Inflammatory macrophage (primary cell): ENCODE measurements at regions not wholly inside any gene's neighbourhood (a gene's known extent, or its start where the extent isn't known, plus 50 kb on each side); places are given as distances from the start of the nearest gene placed in this dataset.
A peak's percentile ranks its signal among the peaks of the same experiment; 100 is the strongest.
"Not testable (repeated sequence)": the region's sequence is repeated elsewhere in the genome, so short reads cannot be mapped to it uniquely, and the experiment has no call there.

Experiments used
- DNase-seq, 2 donors: peaks; one replicate each; pipeline ENCODE4 v3.0.0-alpha.2; 2020 to 2022

GRCh38 chr1:213738658-213739057 is 249.1 kb upstream of the PROX1 start:
- no peak for DNase-seq

DNA sequence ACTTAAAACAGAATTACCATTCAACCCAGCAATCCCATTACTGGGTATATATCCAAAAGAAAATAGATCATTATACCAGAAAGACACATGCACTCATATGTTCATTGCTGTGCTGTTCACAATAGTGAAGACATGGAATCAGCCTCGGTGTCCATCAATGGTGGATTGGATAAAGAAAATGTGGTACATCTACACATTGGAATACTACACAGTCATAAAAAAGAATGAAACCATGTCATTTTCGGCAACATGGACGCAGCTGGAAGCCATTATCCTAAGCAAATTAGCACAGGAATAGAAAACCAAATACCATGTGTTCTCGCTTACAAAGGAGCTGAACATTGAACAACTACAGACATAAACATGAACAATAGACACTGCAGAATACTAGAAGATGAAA is 244.8 kb upstream of the PROX1 start:
- DNase-seq, result no peak

- DNase-seq, result no peak
Measured at GRCh38 chr1:213744780-213745179, 243.0 kb upstream of the PROX1 start.

GRCh38 chr1:213745451-213745850 is 242.3 kb upstream of the PROX1 start:
- no peak for DNase-seq

GRCh38 chr1:213749558-213749957 is 238.2 kb upstream of the PROX1 start:
- no peak for DNase-seq

GRCh38 chr1:213750231-213751063 is 237.3 kb upstream of the PROX1 start:
- DNase-seq, result no peak

GRCh38 chr1:213751064-213751397 is 236.7 kb upstream of the PROX1 start:
- no peak for DNase-seq

- no peak for DNase-seq
Measured at GRCh38 chr1:213759359-213760181, 228.2 kb upstream of the PROX1 start.

DNA sequence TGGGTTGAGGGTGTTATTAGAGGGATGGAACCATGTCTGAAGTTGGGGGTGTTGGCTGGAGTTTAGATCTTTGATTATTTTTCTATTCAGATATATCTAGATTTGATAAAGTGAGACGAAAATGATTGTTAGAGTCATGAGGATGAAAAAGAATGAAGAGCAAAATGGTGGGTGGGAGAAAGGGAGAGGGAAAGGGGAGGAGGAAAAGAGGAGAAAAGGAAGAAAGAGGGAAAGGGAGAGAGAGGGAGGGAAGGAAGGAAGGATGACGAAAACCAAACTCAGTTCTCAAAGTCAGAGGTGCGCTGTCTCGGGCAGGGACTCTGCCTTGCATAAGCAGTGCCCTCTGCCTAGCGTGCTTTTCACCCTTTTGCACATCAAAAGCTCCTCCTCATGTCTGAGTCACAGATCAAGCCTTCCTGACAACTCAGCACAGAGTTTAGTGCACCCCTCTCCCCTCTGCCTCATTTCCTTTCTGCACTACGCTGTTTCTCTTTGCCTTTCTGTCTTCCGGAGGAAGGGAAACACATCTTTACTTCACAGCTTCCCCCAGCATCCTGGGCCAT is 225.8 kb upstream of the PROX1 start:
- DNase-seq, result no peak

DNA sequence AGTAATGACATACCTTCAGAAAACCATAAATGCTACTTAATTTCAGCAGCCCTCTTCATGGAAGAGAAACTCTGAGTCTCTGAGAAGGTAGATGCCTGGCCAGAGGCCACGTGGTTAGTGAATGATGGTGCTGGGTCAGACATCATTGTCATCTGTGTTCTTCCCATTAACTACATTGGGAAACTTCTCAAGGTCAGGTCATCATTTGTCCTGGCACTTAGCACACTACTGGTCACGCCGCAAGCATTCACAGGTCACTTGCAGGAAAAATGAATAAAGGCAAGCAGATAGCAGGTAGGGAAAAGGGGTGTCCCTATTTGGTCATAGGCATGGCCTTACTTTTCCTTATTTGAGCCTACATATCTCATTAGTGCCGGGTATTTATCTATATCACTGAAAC is 220.1 kb upstream of the PROX1 start:
- no peak for DNase-seq

DNA sequence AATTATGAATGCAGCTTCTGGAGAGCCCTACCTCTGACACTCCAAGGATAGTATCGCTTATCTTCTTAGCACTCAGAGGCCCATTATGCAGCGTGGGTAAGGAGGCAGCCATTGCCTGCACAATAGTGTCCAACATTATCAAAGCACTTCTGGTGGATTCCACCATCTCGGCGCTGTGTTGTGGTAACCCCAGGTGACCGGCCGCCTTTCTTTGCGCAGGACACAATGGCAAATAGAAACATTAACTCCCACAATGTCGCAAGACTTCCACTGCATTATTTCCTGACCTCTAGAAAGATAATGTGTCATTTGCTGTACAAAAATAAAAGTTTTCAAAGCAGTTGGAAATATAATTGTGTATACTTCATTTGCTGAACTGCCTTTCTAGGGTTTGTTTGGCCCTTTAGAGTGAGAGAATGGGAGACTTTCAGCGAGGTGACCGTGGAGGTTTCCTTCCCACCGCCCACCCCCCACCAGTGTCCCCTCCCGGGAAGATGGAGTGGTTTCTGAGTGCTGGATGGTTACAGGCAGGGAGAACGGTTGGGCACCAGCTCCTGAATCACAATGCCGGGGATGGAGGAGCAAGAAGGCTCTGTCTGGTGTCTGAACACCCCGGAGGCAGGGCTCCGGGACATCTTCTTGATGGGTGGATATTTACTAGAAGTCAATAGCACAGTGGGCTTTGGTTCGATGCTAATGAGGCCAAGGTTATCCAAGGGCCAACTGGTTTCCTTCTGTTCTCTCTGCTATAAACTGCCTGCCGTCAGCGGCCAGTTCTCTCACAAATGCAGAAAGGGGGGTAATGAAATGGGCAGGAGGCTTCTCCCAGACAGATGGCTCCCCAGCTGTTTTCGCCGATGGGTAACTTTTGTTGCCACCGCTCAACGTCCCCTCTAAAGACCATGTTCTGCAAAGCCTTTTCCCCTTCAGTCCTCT is 215.4 kb upstream of the PROX1 start:
- no peak for DNase-seq

- no peak for DNase-seq
Measured at GRCh38 chr1:213773975-213774374, 213.8 kb upstream of the PROX1 start.

- no peak for DNase-seq
Measured at GRCh38 chr1:213776969-213777368, 210.8 kb upstream of the PROX1 start.

GRCh38 chr1:213779228-213779627 is 208.5 kb upstream of the PROX1 start:
- no peak for DNase-seq

- no peak for DNase-seq
Measured at GRCh38 chr1:213782941-213783672, 204.7 kb upstream of the PROX1 start.

DNA sequence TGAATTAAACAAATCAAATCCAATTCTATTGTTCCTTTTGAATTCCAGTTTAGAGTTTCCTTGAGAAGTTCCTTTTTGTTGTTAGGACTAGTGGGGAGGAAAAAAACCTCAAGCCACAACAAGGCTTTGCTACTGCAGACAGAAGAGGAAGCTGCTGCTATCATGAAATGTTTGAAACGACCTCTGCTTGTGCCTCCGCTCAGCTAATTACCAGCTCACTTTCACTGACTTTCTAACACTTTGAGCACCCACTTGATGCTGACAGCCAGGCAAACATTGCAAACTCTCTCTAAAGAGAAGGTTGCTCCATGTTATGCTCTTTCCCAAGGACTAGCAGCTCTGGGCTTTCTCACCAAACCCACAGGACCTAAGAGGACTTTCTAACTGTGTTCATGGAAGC is 203.9 kb upstream of the PROX1 start:
- peak in 1 of 2 donors; percentile 3 for DNase-seq

GRCh38 chr1:213786683-213787082 is 201.1 kb upstream of the PROX1 start:
- no peak for DNase-seq

DNA sequence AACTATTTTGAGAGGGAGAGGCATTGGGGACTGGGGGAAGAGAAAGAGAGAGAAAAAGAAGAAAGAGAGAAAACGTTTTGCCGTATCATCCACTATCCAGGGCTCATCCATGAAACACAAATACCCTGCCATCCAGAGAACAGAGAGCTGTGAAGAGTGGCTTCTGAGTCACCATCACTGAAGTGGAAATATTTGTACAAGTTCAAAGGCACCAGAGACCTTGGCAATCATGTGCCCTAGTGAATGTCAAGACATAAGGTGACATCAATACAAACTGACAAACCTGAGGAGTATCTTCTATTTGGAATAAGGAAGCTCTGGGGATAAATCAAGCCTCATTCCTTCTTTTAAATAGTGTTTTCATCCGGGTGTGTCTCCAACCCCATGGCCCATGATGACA is 197.2 kb upstream of the PROX1 start:
- no peak for DNase-seq

DNA sequence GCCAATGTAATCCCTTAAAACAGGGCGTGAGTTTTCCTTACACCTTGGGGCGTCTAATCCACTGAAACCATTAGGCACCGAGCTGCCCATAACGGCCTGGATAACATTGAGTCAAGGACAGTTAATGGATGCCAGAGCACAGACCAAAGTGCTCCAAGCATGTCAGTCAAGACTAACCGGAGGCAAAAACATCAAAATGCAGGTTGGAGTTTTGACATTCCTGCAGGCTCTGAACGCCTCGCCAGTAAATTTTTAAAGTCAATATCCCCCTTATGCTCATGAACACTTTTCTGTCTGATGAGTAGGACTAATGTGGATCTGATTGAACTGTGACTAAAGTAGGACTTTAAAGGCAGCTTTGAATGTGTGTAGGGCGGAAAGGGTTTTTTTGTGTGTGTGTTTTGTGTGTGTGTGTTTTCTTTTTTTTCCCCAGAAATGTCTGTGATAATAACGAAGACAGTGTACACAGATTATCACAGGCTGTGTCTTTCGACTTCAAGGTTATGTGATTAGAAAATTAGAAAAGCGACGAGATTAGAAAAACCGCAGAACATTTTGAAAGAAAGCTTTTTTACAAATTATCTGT is 194.2 kb upstream of the PROX1 start:
- no peak for DNase-seq

GRCh38 chr1:213796525-213796924 is 191.2 kb upstream of the PROX1 start:
- DNase-seq, result no peak

GRCh38 chr1:213808288-213808687 is 179.5 kb upstream of the PROX1 start:
- DNase-seq, result not testable (repeated sequence)
